ENCODE measurements at regions not wholly inside any gene's neighbourhood (a gene's known extent, or its start where the extent isn't known, plus 50 kb on each side); places are given as distances from the start of the nearest gene placed in this dataset.
"Not testable (repeated sequence)": the region's sequence is repeated elsewhere in the genome, so short reads cannot be mapped to it uniquely, and the experiment has no call there.

- H3K36me3 Mint-ChIP-seq (ENCODE audit: insufficient read depth) = no peaks in the 10 kb centered on the region
- no peak overlapping the region for H3K27ac Mint-ChIP-seq
- peaks cover 23% of the 10 kb centered on the region for H3K4me1 Mint-ChIP-seq (ENCODE audit: low read depth)
Measured at GRCh38 chr12:87596636-87597035, 432.6 kb downstream of the C12orf50 start.

GRCh38 chr12:87596134-87596533 lies 433.1 kb downstream of the C12orf50 start:
- peaks cover 20% of the 10 kb centered on the region for H3K4me1 Mint-ChIP-seq (ENCODE audit: low read depth)
- no peaks in the 10 kb centered on the region for H3K27me3 Mint-ChIP-seq
- H3K36me3 Mint-ChIP-seq (ENCODE audit: insufficient read depth) = no peaks in the 10 kb centered on the region
- no peak overlapping the region for H3K4me3 Mint-ChIP-seq (ENCODE audit: low read depth)
- H3K9me3 Mint-ChIP-seq (ENCODE audit: low read depth) = peaks cover 4% of the 10 kb centered on the region
- no peak for TF ChIP-seq CTCF (IDR thresholded peaks at IDR 0.05; ENCODE audit: unreplicated experiment)
- no peak overlapping the region for H3K27ac Mint-ChIP-seq
- no peak for DNase-seq (ENCODE audit: low spot score, unreplicated experiment)

More at GRCh38 chr12:87596636-87597035, 432.6 kb downstream of the C12orf50 start:
- Mint-ChIP-seq H3K9me3 (ENCODE audit: low read depth) (no peaks in the 10 kb centered on the region), H3K4me3 (ENCODE audit: low read depth) (no peak overlapping the region), H3K27me3 (no peaks in the 10 kb centered on the region)
- DNase-seq (ENCODE audit: low spot score, unreplicated experiment) = no peak
- TF ChIP-seq CTCF (IDR thresholded peaks at IDR 0.05; ENCODE audit: unreplicated experiment) = no peak

GRCh38 chr12:87585882-87586557 lies 443.2 kb downstream of the C12orf50 start:
- no peak for DNase-seq (ENCODE audit: low spot score, unreplicated experiment)

GRCh38 chr12:87579091-87579490 lies 450.1 kb downstream of the C12orf50 start:
- not testable (repeated sequence) for H3K27ac Mint-ChIP-seq; H3K27me3 Mint-ChIP-seq; H3K4me1 Mint-ChIP-seq (ENCODE audit: low read depth); DNase-seq (ENCODE audit: low spot score, unreplicated experiment); H3K4me3 Mint-ChIP-seq (ENCODE audit: low read depth); H3K36me3 Mint-ChIP-seq (ENCODE audit: insufficient read depth)
- H3K9me3 Mint-ChIP-seq (ENCODE audit: low read depth) = peaks cover 15% of the 10 kb centered on the region

More at GRCh38 chr12:87585882-87586557, 443.2 kb downstream of the C12orf50 start:
- no peak for TF ChIP-seq CTCF (IDR thresholded peaks at IDR 0.05; ENCODE audit: unreplicated experiment)
- no peak overlapping the region for H3K27ac Mint-ChIP-seq
- no peaks in the 10 kb centered on the region for H3K4me1 Mint-ChIP-seq (ENCODE audit: low read depth)
- H3K27me3 Mint-ChIP-seq = no peaks in the 10 kb centered on the region
- no peak overlapping the region for H3K4me3 Mint-ChIP-seq (ENCODE audit: low read depth)
- H3K9me3 Mint-ChIP-seq (ENCODE audit: low read depth) = peaks cover 3% of the 10 kb centered on the region
- H3K36me3 Mint-ChIP-seq (ENCODE audit: insufficient read depth) = no peaks in the 10 kb centered on the region

- H3K9me3 Mint-ChIP-seq (ENCODE audit: low read depth) = peaks cover 12% of the 10 kb centered on the region
- H3K4me3 Mint-ChIP-seq (ENCODE audit: low read depth) = no peak overlapping the region
- TF ChIP-seq CTCF (IDR thresholded peaks at IDR 0.05; ENCODE audit: unreplicated experiment) = no peak
- peaks cover 7% of the 10 kb centered on the region for H3K4me1 Mint-ChIP-seq (ENCODE audit: low read depth)
- no peaks in the 10 kb centered on the region for H3K36me3 Mint-ChIP-seq (ENCODE audit: insufficient read depth)
- DNase-seq (ENCODE audit: low spot score, unreplicated experiment) = no peak
- no peak overlapping the region for H3K27ac Mint-ChIP-seq
- no peaks in the 10 kb centered on the region for H3K27me3 Mint-ChIP-seq
Measured at GRCh38 chr12:87575906-87576305, 453.3 kb downstream of the C12orf50 start.

- H3K4me3 Mint-ChIP-seq (ENCODE audit: low read depth); DNase-seq (ENCODE audit: low spot score, unreplicated experiment); H3K27me3 Mint-ChIP-seq; H3K4me1 Mint-ChIP-seq (ENCODE audit: low read depth); H3K27ac Mint-ChIP-seq; H3K36me3 Mint-ChIP-seq (ENCODE audit: insufficient read depth): not testable (repeated sequence)
- peaks cover 12% of the 10 kb centered on the region for H3K9me3 Mint-ChIP-seq (ENCODE audit: low read depth)
Measured at GRCh38 chr12:87566918-87567317, 462.3 kb downstream of the C12orf50 start.
